Mucosa of descending colon (tissue), 3 donors: ENCODE measurements at regions not wholly inside any gene's neighbourhood (a gene's known extent, or its start where the extent isn't known, plus 50 kb on each side); places are given as distances from the start of the nearest gene placed in this dataset.

Source experiments
- ATAC-seq: fragments of 200-7000 bp; cut with Tn5 transposase; one replicate; pipeline ENCODE4 v1.9.1; 2020; ENCODE audit warnings: mild to moderate bottlenecking, moderate library complexity
- DNase-seq, 3 donors: peaks; one replicate each; pipeline ENCODE4 v3.0.0-alpha.2; 2020
- H3K36me3 ChIP-seq: fragments of 200-600 bp; one replicate; pipeline ENCODE4 v1.8.0; 2021; ENCODE audit warnings: low read depth, mild to moderate bottlenecking
- H3K4me1 ChIP-seq: fragments of 200-600 bp; one replicate; pipeline ENCODE4 v1.8.0; 2021; ENCODE audit warnings: low read depth, mild to moderate bottlenecking
- H3K4me3 ChIP-seq: fragments of 200-600 bp; one replicate; pipeline ENCODE4 v1.8.0; 2021; ENCODE audit warnings: mild to moderate bottlenecking
- H3K9me3 ChIP-seq: fragments of 200-600 bp; one replicate; pipeline ENCODE4 v1.8.0; 2021; ENCODE audit warnings: mild to moderate bottlenecking
- intact Hi-C, 2 donors: fragments of 100-400 bp; cut with DNase I in 1 of 2; cut with micrococcal nuclease in 1 of 2; formaldehyde crosslinking; loops; one replicate each; pipeline versions ENCODE4 v1.11.0 to v1.11.1; 2022; cut with DNase I, micrococcal nuclease
- TF ChIP-seq, protein P1 (sequence below): fragments of 200-600 bp; IDR thresholded peaks from one replicate; pipeline ENCODE4 v1.8.0; 2022; ENCODE audit warnings: antibody characterized with exemption, mild to moderate bottlenecking
- donor health status: DM: no; HTN: no; CAD: no; lungs with moderate emphysema.
- donor health status: DM: no; HTN: no; CAD: no.
- donor health status: DM: no; HTN: yes; CAD: no.

DNA sequence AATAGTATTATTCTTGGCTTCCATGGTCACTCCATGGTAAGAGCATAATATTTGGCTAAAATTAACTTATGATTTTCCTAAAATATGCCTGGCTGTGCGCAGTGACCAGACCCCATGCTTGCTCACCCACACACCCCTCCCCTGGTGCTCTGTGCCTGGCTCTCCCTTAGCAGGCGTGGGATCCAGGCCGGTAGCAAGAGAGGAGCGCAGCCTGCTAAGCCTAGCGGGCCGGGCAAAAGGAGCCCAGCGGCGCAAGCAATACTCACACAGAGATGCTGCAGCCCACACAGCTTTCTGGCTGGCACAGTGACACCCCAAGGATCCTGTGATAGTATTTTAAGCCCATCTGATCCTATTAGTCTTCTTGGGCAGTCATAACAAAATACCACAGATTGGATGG is 79.8 kb upstream of the EYS start:
- DNase-seq (no peak), ATAC-seq (no peak)
- intact Hi-C loops = no loop called here
- H3K4me3 ChIP-seq = no peak overlapping the region
- no peaks in the 10 kb centered on the region for H3K36me3 ChIP-seq
- no peaks in the 10 kb centered on the region for H3K9me3 ChIP-seq
- no peaks in the 10 kb centered on the region for H3K4me1 ChIP-seq
- TF ChIP-seq, protein P1, sequence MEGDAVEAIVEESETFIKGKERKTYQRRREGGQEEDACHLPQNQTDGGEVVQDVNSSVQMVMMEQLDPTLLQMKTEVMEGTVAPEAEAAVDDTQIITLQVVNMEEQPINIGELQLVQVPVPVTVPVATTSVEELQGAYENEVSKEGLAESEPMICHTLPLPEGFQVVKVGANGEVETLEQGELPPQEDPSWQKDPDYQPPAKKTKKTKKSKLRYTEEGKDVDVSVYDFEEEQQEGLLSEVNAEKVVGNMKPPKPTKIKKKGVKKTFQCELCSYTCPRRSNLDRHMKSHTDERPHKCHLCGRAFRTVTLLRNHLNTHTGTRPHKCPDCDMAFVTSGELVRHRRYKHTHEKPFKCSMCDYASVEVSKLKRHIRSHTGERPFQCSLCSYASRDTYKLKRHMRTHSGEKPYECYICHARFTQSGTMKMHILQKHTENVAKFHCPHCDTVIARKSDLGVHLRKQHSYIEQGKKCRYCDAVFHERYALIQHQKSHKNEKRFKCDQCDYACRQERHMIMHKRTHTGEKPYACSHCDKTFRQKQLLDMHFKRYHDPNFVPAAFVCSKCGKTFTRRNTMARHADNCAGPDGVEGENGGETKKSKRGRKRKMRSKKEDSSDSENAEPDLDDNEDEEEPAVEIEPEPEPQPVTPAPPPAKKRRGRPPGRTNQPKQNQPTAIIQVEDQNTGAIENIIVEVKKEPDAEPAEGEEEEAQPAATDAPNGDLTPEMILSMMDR = no peak

DNA sequence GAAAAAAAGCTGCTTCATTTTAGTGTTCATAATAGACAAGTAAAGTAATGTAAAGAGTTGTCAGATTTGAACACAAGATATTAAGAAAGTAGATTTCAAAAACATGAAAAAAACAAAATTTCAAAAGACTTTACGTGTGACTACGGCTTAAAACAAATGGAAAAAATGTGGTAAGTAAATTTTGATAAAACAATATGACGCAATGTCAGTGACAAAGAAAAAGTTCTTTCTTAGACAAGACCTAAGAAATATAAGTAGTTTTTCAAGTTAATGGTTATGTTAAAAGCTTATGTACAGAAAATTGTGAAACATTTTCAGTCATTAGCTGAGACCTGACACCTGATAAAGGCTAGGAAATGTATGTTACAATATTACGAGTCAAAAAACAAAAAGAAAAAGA is 73.7 kb upstream of the EYS start:
- DNase-seq (no peak), ATAC-seq (no peak)
- H3K36me3 ChIP-seq = no peaks in the 10 kb centered on the region
- H3K9me3 ChIP-seq = no peaks in the 10 kb centered on the region
- TF ChIP-seq, protein P1 = no peak
- no peak overlapping the region for H3K4me3 ChIP-seq
- H3K4me1 ChIP-seq = no peaks in the 10 kb centered on the region
- intact Hi-C loops = no loop called here

DNA sequence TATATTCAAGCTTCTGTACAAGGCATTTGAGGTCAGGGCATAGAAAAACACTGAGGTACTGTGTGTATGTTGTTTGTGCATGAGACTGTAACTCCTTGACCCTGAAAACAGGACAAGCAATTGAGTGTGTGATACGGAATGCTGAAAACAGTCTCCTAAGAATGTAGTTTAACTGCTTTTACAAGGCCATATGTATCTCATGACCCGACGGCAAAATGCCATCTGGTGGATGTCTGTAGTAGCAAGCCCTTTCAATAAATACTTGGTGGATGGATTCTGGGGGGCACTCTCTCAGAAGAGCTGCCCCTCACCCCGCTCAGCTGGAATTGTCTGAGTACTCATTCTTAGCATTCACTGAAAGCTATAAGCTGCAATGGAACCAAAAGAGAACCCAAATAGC is 69.3 kb upstream of the EYS start:
- TF ChIP-seq, protein P1 = peak; percentile 24
- Histone ChIP-seq H3K9me3 (no peaks in the 10 kb centered on the region), H3K36me3 (no peaks in the 10 kb centered on the region), H3K4me3 (no peak overlapping the region), H3K4me1 (no peaks in the 10 kb centered on the region)
- intact Hi-C loops = no loop called here
- peak; percentile 43 for ATAC-seq
- DNase-seq = peak in 1 of 3 donors; percentile 54

DNA sequence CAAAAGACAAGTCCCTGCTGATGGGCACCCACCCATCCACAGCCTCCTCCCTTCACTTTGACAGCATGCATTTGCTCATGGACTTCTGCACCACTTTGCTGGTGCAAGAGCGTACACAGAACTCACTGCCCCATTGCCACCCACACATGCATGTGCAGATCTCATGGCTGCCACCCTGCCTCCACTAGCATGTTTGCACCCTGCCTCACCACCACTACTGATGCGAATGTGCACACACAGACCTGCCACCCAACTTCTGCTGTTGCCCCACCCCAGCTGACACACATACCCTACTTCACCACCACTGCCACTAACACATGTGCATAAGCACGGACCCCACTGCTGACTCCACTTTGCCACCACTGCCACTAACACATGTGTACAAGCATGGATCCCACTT is 64.9 kb upstream of the EYS start:
- Histone ChIP-seq H3K4me3 (no peak overlapping the region), H3K36me3 (no peaks in the 10 kb centered on the region), H3K4me1 (no peaks in the 10 kb centered on the region), H3K9me3 (no peaks in the 10 kb centered on the region)
- DNase-seq = no peak
- TF ChIP-seq, protein P1 = no peak
- intact Hi-C loops = no loop called here
- ATAC-seq = no peak

DNA sequence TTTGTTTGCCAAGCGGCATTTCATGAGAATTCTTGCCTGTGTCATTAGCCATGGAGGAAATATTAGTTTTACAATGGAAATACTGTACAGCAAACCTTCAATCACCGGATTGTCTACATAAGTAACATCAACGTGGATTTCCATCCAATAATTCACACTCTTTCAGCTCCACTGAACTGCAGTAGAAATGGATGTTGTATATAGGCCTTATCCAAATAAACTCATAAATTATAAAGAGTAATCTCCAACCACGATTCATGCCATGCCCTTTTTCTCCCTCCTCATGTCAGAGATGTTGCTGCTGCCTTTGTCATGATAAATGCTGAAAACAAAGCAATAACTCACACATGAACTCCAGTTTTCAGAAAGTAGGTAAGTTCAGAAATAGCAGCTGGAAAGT is 54.9 kb upstream of the EYS start:
- Histone ChIP-seq H3K4me1 (no peaks in the 10 kb centered on the region), H3K36me3 (no peaks in the 10 kb centered on the region), H3K4me3 (no peak overlapping the region), H3K9me3 (no peaks in the 10 kb centered on the region)
- DNase-seq = no peak
- intact Hi-C loops = no loop called here
- TF ChIP-seq, protein P1 = no peak
- no peak for ATAC-seq

DNA sequence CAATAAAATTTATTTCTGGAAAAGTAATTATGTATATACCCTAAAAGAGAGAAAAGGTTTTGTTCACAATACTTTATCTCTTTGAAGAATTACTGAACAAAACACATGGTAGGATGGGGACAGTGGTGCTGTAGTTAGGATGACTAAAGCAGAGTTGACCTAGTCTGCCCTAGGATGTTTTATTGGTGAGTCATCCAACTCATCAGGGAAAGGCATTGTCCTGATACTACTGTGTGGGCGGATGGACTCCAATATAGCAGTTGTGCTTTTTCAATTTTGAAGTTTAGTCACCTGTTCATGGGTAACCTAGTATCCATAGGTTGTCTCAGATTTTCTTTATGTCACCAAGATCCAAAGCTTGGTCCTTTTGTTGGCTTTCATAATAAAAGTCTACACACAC is 53.3 kb upstream of the EYS start:
- DNase-seq (no peak), ATAC-seq (no peak)
- TF ChIP-seq, protein P1 = no peak
- intact Hi-C loops = no loop called here
- Histone ChIP-seq H3K4me3 (no peak overlapping the region), H3K4me1 (no peaks in the 10 kb centered on the region), H3K9me3 (no peaks in the 10 kb centered on the region), H3K36me3 (no peaks in the 10 kb centered on the region)
